ENCODE measurements at regions not wholly inside any gene's neighbourhood (a gene's known extent, or its start where the extent isn't known, plus 50 kb on each side); places are given as distances from the start of the nearest gene placed in this dataset.
"Not testable (repeated sequence)": the region's sequence is repeated elsewhere in the genome, so short reads cannot be mapped to it uniquely, and the experiment has no call there.

DNA sequence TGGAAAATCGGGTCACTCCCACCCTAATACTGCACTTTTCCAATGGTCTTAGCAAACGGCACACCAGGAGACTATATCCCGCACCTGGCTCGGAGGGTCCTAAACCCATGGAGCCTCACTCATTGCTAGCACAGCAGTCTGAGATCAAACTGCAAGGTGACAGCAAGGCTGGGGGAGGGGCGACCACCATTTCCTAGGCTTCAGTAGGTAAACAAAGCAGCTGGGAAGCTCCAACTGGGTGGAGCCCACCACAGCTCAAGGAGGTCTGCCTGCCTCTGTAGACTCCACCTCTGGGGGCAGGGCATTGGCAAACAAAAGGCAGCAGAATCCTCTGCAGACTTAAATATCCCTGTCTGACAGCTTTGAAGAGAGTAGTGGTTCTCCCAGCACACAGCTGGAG, 109.0 kb upstream of the DEFB108B start:
- not testable (repeated sequence) for DNase-seq

- DNase-seq: not testable (repeated sequence)
Observed at GRCh38 chr11:71730748-71731147, 102.3 kb upstream of the DEFB108B start.

GRCh38 chr11:71734368-71734767, 98.6 kb upstream of the DEFB108B start:
- not testable (repeated sequence) for DNase-seq

DNA sequence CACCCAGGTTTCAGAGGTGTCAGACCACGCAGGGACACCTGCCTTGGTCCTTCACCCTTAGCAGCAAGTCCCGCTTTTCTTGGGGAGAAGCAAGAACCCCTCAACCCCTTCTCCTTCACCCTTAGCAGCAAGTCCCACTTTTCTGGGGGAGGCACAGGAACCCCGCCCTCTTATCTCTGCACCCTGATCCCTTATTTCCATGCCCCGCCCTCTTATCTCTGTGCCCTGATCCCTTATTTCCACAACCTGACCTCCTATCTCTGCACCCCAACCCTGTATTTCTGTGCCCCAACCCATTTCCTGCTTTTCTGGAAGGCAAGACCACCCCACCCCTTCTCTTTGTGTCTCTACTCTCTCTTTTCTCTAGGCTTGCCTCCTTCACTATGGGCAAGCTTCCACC, 94.7 kb upstream of the DEFB108B start:
- DNase-seq: not testable (repeated sequence)

- DNase-seq: not testable (repeated sequence)
Observed at GRCh38 chr11:71743385-71743784, 89.6 kb upstream of the DEFB108B start.

GRCh38 chr11:71745656-71746055, 87.3 kb upstream of the DEFB108B start:
- DNase-seq: not testable (repeated sequence)

- DNase-seq: not testable (repeated sequence)
Observed at GRCh38 chr11:71746263-71746662, 86.7 kb upstream of the DEFB108B start.

- not testable (repeated sequence) for DNase-seq
Observed at GRCh38 chr11:71748965-71749620, 83.9 kb upstream of the DEFB108B start.

- DNase-seq: not testable (repeated sequence)
Observed at GRCh38 chr11:71750908-71751307, 82.1 kb upstream of the DEFB108B start.

- DNase-seq: not testable (repeated sequence)
Observed at GRCh38 chr11:71764695-71765491, 68.1 kb upstream of the DEFB108B start.

GRCh38 chr11:71767016-71767415, 66.0 kb upstream of the DEFB108B start:
- DNase-seq: not testable (repeated sequence)

DNA sequence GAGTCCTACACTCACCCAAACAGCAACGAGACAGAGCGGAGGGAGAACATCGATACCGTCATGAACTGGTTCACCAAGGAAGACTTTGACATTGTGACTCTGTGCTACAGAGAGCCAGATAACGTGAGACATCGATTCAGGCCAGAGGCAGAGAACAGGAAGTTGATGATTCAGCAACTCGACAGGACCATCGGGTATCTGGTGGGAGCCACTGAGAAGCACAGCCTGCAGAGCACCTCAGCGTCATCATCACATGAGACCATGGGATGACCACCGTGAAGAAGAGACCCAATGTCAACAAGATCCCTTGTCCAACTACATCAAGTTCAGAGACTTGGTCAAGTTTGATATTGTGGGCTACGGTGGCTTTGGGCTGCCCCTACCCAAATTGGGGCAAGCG, 60.8 kb upstream of the DEFB108B start:
- DNase-seq: not testable (repeated sequence)

DNA sequence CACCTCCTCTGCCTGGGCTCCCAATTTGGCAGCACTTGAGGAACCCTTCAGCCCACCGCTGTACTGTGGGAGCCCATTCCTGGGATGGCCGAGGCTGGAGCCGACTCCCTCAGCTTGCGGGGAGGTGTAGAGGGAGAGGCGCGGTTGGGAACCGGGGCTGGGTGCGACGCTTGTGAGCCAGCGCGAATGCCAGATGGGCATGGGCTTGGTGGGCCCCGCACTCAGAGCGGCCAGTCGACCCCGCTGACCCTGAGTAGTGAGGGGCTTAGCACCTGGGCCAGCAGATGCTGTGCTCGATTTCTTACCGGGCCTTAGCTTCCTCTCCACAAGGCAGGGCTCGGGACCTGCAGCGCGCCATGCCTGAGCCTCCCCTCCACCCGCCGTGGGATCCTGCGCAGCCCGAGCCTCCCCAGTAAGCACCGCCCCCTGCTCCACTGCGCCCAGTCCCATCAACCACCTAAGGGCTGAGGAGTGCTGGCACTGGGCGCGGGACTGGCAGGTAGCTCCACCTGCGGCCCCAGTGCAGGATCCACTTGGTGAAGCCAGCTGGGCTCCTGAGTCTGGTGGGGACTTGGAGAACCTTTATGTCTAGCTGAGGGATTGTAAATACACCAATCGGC, 58.3 kb upstream of the DEFB108B start:
- no peak for DNase-seq

DNA sequence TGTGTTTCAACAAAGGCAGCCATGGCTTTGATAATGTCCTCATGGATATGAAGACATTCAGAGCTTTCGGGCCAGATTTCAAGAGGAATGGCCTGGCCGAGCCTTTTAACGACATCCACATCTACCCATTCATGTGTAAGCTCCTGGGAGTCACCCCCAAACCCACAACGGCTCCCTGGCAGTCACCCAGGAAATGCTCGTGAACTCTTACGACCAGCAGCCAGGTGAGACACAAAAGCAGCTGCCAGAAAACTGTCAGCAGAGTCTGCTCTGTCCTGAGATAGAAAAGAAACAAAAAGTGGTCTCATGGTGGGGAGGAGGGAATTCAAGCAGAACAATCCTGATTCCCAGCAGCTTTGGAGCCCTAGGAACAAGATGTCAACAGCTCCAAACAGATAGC, 52.9 kb upstream of the DEFB108B start:
- DNase-seq: not testable (repeated sequence)

DNA sequence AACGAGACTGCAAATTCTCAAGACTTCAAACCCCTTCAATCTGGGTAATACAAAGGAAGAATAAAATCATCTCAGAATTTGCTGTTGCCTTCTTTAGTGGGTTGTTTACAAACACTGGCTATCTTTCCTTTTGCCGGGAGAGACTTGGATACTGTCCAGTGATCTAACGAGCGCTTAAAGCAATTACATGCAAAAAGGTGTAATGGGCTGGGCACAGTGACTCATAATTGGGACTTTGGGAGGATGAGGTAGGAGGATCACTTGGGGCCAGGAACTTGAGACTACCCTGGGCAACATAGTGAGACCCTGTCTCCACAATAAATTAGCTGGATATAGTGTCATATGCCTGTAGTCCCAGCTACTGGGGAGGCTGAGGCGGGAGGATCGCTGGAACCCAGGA, 52.2 kb upstream of the DEFB108B start:
- not testable (repeated sequence) for DNase-seq

DNA sequence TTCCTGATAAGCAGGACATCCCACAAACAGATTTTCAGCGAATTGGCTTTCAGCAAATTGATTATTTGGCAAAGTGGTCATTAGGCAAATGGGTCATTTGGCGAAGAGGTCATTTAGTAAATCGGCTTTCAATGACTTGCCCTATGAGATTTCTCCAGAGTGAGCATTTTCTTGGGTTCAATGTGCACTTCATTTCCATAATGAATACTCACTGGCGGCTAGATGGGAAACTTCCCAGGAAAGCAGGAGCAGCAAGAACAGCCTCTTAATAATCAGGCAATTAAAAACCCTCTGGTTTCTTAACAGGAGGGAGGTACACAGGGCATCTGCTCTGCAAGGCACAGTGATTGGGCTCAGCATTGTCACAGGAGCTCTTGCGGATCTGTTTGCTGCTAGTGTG, 51.5 kb upstream of the DEFB108B start:
- DNase-seq: not testable (repeated sequence)

GRCh38 chr11:71782229-71782861, 50.7 kb upstream of the DEFB108B start:
- DNase-seq: not testable (repeated sequence)

DNA sequence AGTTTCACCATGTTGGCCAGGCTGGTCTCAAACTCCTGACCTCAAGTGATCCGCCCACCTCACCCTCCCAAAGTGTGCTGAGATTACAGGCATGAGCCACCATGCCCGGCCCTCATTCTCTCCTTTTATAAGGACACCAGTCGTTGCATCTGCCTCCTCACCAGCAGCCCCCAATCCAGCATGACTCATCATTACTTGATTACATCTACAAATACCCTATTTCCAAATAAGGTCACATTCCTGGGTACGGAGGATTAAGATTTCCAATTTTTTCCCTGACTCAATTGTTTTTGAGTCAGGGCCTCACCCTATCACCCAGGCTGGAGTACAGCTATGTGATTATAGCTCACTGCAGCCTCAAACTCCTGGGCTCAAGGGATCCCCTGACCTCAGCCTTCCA, 49.8 kb upstream of the DEFB108B start:
- DNase-seq: peak; percentile 87
